ENCODE measurements at regions not wholly inside any gene's neighbourhood (a gene's known extent, or its start where the extent isn't known, plus 50 kb on each side); places are given as distances from the start of the nearest gene placed in this dataset.
"Not testable (repeated sequence)": the region's sequence is repeated elsewhere in the genome, so short reads cannot be mapped to it uniquely, and the experiment has no call there.

- DNase-seq = no peak
Observed at GRCh38 chr18:1149709-1150108, 245.0 kb downstream of the ADCYAP1 start.

GRCh38 chr18:1150344-1150743, 245.7 kb downstream of the ADCYAP1 start:
- DNase-seq = no peak

DNA sequence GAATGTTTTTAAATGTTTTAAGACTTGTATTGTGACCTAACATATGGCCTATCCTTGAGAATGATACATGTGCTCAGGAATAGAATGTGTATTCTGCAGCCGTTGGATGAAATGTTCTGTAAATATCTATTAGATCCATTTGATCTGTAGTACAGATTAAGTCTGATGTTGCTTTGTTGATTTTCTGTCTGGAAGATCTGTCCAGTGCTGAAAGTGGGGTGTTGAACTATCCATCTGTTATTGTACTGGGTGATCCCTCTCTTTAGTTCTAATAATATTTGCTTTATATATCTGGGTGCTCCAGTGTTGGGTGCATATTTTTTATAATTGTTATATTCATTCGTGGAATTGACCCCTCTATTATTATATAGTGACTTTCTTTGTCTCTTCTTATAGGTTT, 248.3 kb downstream of the ADCYAP1 start:
- not testable (repeated sequence) for DNase-seq

- no peak for DNase-seq
Observed at GRCh38 chr18:1173593-1173992, 268.9 kb downstream of the ADCYAP1 start.

DNA sequence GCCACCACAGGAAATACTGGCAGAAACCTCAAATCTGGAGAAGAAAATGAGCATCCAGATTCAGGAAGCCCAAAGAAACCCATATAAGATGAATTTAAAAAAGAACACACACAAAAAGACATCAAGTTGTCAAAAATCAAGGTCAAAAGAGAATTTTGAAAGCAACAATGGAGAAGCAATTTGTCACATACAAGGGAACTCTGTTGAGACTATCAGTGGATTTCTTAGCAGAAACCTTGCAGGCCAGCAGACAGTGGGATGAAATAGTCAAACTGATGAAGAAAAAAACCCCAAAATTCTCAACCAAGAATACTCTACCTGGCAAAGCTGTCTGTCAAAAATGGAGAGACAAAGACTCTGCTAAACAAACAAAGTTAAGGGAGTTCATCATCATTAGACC, 272.6 kb downstream of the ADCYAP1 start:
- DNase-seq = no peak

DNA sequence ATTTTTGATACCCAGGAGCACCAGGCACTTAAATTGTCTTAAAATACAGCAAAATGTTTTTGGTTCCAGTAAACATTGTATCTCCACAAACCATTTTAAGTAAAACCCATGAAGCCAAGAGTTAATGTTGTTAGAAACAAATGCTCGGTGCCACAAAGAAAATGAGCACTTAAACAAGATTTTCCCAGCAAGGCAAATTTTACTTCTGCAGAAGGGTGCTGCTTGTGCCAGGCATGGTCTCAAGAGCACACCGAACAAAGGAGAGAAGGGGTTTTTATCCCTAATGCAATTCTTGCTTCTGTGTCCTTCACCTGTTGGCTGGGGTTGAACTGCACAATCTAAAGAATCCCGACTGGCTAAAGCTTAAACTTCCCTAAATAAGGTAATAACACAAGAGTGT, 286.7 kb downstream of the ADCYAP1 start:
- no peak for DNase-seq

GRCh38 chr18:1213126-1213525, 308.5 kb downstream of the ADCYAP1 start:
- no peak for DNase-seq

GRCh38 chr18:1222880-1223279, 318.2 kb downstream of the ADCYAP1 start:
- DNase-seq = no peak

- no peak for DNase-seq
Observed at GRCh38 chr18:1227025-1227424, 322.4 kb downstream of the ADCYAP1 start.

GRCh38 chr18:1229634-1230033, 325.0 kb downstream of the ADCYAP1 start:
- no peak for DNase-seq

- no peak for DNase-seq
Observed at GRCh38 chr18:1232867-1233266, 328.2 kb downstream of the ADCYAP1 start.

- DNase-seq = no peak
Observed at GRCh38 chr18:1240701-1241100, 336.0 kb downstream of the ADCYAP1 start.

- DNase-seq = no peak
Observed at GRCh38 chr18:1244397-1245122, 339.9 kb downstream of the ADCYAP1 start.

DNA sequence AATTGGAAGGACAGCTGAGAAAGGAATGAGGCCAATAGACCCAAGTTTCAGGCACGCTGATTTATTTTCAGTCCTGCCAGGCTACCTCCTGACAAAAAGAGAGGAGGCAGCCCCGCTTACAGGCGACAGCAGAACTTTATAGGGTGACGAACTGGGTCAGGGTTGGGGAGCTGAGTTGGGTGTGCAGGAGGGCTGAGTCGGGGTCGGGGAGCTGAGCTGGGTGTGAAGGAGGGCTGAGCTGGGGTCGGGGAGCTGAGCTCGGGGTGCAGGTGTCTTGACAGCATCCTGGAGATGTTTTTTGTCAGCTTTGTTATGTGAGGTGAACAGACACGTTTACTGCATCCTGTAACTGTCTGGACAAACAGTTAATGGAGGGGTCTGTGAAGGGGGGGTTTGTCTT, 342.2 kb downstream of the ADCYAP1 start:
- no peak for DNase-seq

DNA sequence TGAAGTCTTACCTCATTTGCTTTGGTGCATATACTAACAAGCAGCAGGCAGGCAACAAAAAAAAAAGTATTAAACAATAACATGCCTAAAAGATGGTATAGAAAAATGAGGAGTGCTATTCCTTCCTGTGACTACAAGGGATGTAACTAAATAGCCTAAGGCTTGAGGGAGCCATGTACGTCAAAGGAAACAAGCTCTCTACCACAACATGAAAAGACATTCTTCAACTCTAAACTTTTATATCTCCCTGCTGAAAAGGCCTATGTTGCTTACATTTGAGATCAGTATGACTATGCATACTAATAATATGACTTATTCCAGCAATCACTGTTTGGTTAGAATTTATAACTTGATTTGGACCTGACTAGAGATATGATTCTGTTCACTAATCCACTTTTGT, 347.9 kb downstream of the ADCYAP1 start:
- no peak for DNase-seq

GRCh38 chr18:1252936-1253335, 348.3 kb downstream of the ADCYAP1 start:
- DNase-seq = no peak

DNA sequence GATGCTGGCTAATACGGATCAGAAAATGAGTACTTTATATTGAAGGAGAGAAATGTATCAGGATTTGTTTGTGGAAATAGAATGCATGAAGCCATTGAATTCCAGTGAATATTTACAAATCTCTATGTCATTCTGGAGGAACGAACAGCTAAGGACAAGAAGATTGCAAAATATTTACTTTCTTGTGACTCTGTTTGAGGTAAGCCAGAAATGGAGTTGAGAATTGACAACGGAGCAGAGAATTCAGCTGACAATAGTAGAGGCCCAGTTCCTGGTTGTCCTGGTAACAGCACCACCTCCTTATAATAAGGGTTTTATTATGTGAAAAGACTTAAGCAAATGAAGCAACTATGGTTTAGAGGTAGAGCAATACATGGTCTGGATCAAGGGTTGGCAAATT, 349.2 kb downstream of the ADCYAP1 start:
- DNase-seq = no peak

DNA sequence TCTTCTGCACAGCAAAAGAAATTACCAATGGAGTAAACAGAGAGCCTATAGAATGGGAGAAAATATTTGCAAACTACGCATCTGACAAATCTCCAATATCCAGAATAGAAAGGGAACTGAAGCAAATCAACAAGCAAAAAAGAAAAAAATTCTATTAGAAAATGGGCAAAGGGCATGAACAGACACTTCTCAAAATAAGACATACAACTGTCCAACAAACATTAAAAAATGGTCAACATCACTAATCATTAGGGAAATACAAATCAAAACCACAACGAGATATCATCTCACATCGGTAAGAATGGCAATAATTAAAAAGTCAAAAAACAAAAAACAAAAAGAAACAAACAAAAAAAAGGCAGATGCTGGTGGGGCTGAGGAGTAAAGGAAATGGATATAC, 356.4 kb downstream of the ADCYAP1 start:
- no peak for DNase-seq

DNA sequence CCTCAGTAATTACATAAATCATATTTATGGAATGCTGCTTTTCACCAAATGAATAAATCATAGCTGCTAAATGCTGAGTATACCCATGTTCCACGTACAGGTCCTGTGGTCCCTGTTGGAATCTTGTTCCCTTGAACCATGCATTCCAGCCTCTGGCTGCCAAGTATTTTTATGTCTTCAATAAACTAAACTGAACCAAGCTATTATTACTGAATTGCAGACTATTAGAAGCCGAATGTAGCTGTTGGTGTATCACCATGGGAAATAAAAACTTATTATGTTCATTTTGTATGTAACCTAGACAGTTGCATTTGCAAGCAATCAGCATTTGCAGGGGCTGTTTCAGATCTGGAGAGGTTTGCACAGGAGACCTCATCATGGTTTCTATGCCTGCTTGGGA, 362.4 kb downstream of the ADCYAP1 start:
- no peak for DNase-seq

- no peak for DNase-seq
Observed at GRCh38 chr18:1270081-1270480, 365.4 kb downstream of the ADCYAP1 start.

GRCh38 chr18:1273469-1273868, 368.8 kb downstream of the ADCYAP1 start:
- no peak for DNase-seq

DNA sequence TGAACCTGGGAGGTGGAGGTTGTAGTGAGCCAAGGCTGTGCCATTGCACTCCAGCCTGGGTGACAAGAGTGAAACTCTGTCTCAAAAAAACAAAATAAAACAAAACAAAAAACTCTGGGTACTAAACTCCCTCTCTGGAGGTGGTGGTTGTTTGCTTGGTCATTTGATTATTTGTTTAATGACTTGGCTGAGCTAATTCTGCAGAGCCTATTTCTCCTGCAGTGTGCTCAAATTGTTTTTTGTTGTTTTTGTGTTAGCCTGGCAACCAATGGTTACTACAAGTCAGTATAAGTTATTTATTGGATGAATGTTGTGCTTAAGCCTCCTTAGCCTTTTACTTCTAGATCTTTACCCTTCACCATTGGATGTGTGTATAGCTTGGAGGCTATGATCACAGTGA, 387.5 kb downstream of the ADCYAP1 start:
- no peak for DNase-seq

- DNase-seq = no peak
Observed at GRCh38 chr18:1294229-1294628, 389.6 kb downstream of the ADCYAP1 start.

DNA sequence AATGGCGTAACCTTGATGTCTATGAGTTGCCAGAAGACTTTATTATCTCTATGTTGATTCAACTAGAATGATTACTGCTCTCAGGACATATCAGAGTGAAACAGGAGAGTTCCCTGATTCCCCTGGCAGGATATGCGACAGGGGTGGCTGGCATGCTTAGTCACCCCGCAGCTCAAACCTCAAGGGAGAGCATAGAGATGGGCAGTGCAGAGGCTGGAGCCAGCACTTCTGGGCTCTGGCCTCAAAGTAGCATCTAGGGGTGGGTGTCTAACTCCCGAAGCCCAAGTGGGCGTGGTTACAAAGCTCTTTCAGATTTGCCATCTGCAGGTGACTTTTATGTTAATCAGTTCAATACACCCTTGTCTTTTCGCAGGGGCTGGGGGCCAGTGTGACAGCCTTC, 391.6 kb downstream of the ADCYAP1 start:
- DNase-seq = no peak

DNA sequence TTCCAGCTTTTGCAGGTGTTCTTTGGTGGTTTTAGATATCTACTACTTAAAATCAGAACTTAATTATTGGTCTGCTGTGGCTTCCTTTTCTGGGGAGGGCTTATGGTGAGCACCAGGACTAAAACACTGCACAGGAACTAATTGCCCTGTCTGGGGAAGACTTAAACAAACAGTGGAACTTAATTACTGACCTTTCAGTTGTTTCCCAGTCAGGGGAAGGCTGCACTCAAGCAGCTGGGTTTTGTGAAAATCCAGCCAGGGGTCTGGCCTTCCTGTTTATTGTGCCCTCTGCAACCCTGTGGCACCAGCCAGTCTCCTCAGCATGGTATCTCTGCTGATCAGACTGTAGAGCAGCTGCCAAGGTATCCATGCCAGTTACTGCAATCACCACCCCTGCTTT, 398.2 kb downstream of the ADCYAP1 start:
- DNase-seq = no peak
